Upper lobe of right lung (tissue), 1 donor: ENCODE measurements at regions not wholly inside any gene's neighbourhood (a gene's known extent, or its start where the extent isn't known, plus 50 kb on each side); places are given as distances from the start of the nearest gene placed in this dataset.
A peak's percentile ranks its signal among the peaks of the same experiment; 100 is the strongest.
"Not testable (repeated sequence)": the region's sequence is repeated elsewhere in the genome, so short reads cannot be mapped to it uniquely, and the experiment has no call there.

Experiments used
- ATAC-seq: fragments of 200-7000 bp; cut with Tn5 transposase; one replicate; pipeline ENCODE4 v1.9.1; 2020; ENCODE audit warnings: mild to moderate bottlenecking, moderate library complexity
- DNase-seq: peaks from one replicate; pipeline ENCODE4 v3.0.0-alpha.2; 2020
- H3K27ac ChIP-seq: fragments of 200-600 bp; one replicate; pipeline ENCODE4 v1.8.0; 2022
- H3K27me3 ChIP-seq: fragments of 200-600 bp; one replicate; pipeline ENCODE4 v1.8.0; 2022; ENCODE audit warnings: mild to moderate bottlenecking
- H3K36me3 ChIP-seq: fragments of 200-600 bp; one replicate; pipeline ENCODE4 v1.8.0; 2022
- H3K4me1 ChIP-seq: fragments of 200-600 bp; one replicate; pipeline ENCODE4 v1.8.0; 2022
- H3K4me3 ChIP-seq: fragments of 200-600 bp; one replicate; pipeline ENCODE4 v1.8.0; 2022; ENCODE audit warnings: mild to moderate bottlenecking
- H3K9me3 ChIP-seq: fragments of 200-600 bp; one replicate; pipeline ENCODE4 v1.8.0; 2022
- intact Hi-C: fragments of 100-400 bp; cut with DNase I; formaldehyde crosslinking; loops from one replicate; pipeline ENCODE4 v1.11.0; 2022
- TF ChIP-seq, protein P1 (sequence below): fragments of 200-600 bp; IDR thresholded peaks from one replicate; pipeline ENCODE4 v1.8.0; 2022; ENCODE audit warnings: antibody characterized with exemption
- donor health status: DM: no; HTN: yes; CAD: no; lungs with severe emphysema.

DNA sequence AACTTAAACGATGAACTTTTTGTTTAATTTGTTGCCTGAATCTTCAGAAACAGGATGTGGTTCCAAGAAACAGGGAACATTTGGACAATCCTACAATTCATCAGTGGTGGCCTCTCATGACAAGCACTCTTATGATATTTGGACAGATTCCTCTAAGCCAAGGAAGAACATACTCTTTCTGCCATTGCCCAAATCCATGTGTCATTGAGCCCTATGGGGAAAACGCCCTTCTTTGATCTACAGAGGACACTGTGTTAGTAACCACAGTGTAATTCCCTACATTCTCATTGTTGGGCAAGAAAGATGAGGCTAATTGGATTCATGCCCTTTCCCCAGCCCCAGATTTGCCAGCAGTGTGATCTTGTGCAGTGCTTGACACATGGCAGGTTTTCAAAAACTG lies 167.7 kb upstream of the PTCH1 start:
- Histone ChIP-seq H3K27ac (no peak overlapping the region), H3K36me3 (no peaks in the 10 kb centered on the region), H3K9me3 (no peaks in the 10 kb centered on the region), H3K4me3 (no peak overlapping the region), H3K4me1 (no peaks in the 10 kb centered on the region), H3K27me3 (no peaks in the 10 kb centered on the region)
- TF ChIP-seq, protein P1, sequence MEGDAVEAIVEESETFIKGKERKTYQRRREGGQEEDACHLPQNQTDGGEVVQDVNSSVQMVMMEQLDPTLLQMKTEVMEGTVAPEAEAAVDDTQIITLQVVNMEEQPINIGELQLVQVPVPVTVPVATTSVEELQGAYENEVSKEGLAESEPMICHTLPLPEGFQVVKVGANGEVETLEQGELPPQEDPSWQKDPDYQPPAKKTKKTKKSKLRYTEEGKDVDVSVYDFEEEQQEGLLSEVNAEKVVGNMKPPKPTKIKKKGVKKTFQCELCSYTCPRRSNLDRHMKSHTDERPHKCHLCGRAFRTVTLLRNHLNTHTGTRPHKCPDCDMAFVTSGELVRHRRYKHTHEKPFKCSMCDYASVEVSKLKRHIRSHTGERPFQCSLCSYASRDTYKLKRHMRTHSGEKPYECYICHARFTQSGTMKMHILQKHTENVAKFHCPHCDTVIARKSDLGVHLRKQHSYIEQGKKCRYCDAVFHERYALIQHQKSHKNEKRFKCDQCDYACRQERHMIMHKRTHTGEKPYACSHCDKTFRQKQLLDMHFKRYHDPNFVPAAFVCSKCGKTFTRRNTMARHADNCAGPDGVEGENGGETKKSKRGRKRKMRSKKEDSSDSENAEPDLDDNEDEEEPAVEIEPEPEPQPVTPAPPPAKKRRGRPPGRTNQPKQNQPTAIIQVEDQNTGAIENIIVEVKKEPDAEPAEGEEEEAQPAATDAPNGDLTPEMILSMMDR = no peak
- no peak for DNase-seq
- intact Hi-C loops = no loop called here
- no peak for ATAC-seq

DNA sequence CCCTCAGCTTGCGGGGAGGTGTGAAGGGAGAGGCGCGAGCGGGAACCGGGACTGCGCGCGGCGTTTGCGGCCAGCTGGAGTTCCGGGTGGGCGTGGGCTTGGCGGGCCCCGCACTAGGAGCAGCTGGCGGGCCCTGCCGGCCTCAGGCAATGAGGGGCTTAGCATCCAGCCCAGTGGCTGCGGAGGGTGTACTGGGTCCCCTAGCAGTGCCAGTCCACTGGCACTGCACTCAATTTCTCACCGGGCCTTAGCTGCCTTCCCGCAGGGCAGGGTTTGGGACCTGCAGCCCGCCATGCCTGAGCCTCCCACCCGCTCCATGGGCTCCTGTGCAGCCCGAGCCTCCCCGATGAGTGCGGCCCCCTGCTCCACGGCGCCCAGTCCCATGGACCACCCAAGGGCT lies 163.5 kb upstream of the PTCH1 start:
- ATAC-seq, H3K36me3 ChIP-seq, H3K9me3 ChIP-seq, H3K27me3 ChIP-seq, H3K4me3 ChIP-seq, intact Hi-C loops, H3K4me1 ChIP-seq, DNase-seq, H3K27ac ChIP-seq: not testable (repeated sequence)

DNA sequence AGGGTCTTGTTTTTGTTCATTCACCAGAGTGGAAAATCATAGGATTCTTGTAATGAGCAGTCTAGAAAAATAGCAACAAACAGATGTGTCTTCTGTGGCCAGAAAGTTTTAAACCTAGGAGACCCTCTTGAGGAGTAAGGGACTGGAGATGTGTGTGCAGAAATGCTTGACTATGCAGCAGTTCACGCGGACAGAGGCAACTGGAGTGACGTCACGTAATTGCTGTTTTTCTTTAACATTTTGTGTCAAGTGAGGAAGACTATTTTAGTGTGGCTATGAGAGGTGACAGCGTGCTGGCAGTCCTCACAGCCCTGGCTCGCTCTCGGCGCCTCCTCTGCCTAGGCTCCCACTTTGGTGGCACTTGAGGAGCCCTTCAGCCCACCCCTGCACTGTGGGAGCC lies 163.1 kb upstream of the PTCH1 start:
- no peak overlapping the region for H3K27ac ChIP-seq
- no peak for ATAC-seq

DNA sequence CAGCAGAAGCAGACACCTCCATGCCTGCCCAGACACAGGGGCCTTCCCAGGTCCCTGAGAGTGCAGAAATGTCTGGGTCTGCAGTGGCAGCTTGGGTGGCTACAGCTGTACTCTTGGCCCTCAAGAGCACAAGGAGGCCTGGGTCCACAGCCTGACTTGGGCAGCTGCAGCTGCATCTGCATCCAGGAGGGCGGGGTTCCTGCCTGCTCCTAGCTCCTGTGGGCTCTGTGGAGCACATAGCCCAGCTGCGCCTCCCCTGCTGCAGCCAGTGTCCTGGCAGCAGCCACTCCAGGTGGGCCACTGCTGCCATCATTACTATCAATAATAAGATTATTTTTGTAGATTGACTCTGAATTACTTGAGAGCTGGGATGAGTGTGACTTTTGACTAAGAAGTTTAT lies 162.0 kb upstream of the PTCH1 start:
- intact Hi-C loops = no loop called here
- Histone ChIP-seq H3K4me3 (no peak overlapping the region), H3K27ac (no peak overlapping the region), H3K4me1 (no peaks in the 10 kb centered on the region), H3K36me3 (no peaks in the 10 kb centered on the region), H3K9me3 (no peaks in the 10 kb centered on the region), H3K27me3 (no peaks in the 10 kb centered on the region)
- ATAC-seq (peak; percentile 16), DNase-seq (no peak)
- TF ChIP-seq, protein P1 = no peak

More for the DNA sequence above, 163.1 kb upstream of the PTCH1 start:
- intact Hi-C loops = no loop called here
- no peaks in the 10 kb centered on the region for H3K9me3 ChIP-seq
- TF ChIP-seq, protein P1 = no peak
- no peak for DNase-seq
- H3K27me3 ChIP-seq = no peaks in the 10 kb centered on the region
- no peaks in the 10 kb centered on the region for H3K36me3 ChIP-seq
- H3K4me3 ChIP-seq = no peak overlapping the region
- no peaks in the 10 kb centered on the region for H3K4me1 ChIP-seq

DNA sequence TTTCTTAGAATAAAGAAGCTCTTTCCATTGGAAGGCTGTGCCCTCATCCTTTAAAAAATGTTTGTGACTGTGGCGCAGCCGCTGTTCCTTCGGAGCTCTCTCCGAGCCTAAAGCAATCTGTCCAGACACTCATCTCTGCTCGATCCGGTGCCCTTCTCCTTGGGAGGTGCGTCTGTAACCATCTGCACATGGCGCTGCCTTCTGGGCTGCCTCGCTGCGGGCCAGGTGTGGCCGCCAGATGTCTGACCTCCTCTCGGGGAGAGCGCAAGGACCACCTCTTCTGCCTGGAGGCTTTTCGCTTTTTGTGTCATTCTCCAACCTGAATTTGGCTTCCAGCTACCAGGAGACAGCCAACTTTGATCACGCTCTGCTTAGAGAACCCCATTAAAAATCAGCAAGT lies 153.4 kb upstream of the PTCH1 start:
- intact Hi-C loops = no loop called here
- ATAC-seq (no peak), DNase-seq (no peak)
- Histone ChIP-seq H3K4me1 (no peaks in the 10 kb centered on the region), H3K27me3 (no peaks in the 10 kb centered on the region), H3K4me3 (no peak overlapping the region), H3K36me3 (no peaks in the 10 kb centered on the region), H3K27ac (no peak overlapping the region), H3K9me3 (no peaks in the 10 kb centered on the region)
- TF ChIP-seq, protein P1 = no peak

DNA sequence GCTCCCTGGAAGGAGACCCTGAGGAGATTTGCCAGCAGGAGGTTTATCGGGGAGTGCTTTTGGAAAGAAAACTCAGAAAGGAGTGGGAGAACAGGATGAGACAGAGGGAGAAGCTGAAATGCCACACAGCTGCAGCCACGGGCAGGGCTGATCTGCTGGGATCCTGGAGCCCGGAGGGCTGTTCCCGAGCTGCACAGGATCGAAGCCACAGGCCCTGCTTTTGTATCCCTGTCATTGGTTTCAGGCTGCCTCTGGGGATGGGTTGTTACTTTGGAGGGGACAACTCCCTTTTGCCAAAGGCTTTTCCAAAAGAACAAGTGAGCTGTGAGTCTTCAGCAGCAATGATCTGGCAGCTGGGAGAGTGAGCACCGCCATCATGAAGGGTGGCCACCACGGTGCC lies 152.5 kb upstream of the PTCH1 start:
- no peak overlapping the region for H3K4me3 ChIP-seq
- no peak overlapping the region for H3K27ac ChIP-seq
- TF ChIP-seq, protein P1 = no peak
- no peaks in the 10 kb centered on the region for H3K9me3 ChIP-seq
- H3K4me1 ChIP-seq = no peaks in the 10 kb centered on the region
- ATAC-seq (no peak), DNase-seq (no peak)
- H3K36me3 ChIP-seq = no peaks in the 10 kb centered on the region
- no peaks in the 10 kb centered on the region for H3K27me3 ChIP-seq
- intact Hi-C loops = no loop called here
